Neural cell (in vitro differentiated cells): ENCODE measurements at regions not wholly inside any gene's neighbourhood (a gene's known extent, or its start where the extent isn't known, plus 50 kb on each side); places are given as distances from the start of the nearest gene placed in this dataset.

Experiments
- EP300 ChIP-seq: fragments of 450-650 bp; conservative IDR thresholded peaks from 2 replicates; pipeline ENCODE4 v1.6.1; 2014; ENCODE audit warnings: antibody characterized with exemption, mild to moderate bottlenecking, moderate library complexity; ENCODE audit not compliant: poor library complexity, severe bottlenecking
- EZH2 ChIP-seq: fragments of 200-600, 300-800 bp; shearing (Covaris generic), sonication (generic); IDR thresholded peaks from 2 replicates; pipeline ENCODE4 v1.6.1; 2014; ENCODE audit warnings: antibody characterized with exemption, low read length, borderline replicate concordance, mild to moderate bottlenecking; ENCODE audit not compliant: insufficient read depth, poor library complexity, severe bottlenecking
- MXI1 ChIP-seq: fragments of 450-650 bp; conservative IDR thresholded peaks from 2 replicates; pipeline ENCODE4 v1.6.1; 2014; ENCODE audit warnings: antibody characterized with exemption, mild to moderate bottlenecking; ENCODE audit not compliant: poor library complexity, severe bottlenecking
- POLR2AphosphoS5 ChIP-seq: IDR thresholded peaks from 2 replicates; pipeline ENCODE4 v1.6.1; 2012
- RAD21 ChIP-seq: fragments of 450-650 bp; conservative IDR thresholded peaks from 2 replicates; pipeline ENCODE4 v1.6.1; 2014; ENCODE audit warnings: antibody characterized with exemption, mild to moderate bottlenecking, moderate library complexity
- SMC3 ChIP-seq: fragments of 450-650 bp; conservative IDR thresholded peaks from 2 replicates; pipeline ENCODE4 v1.6.1; 2014; ENCODE audit warnings: antibody characterized with exemption, mild to moderate bottlenecking, moderate library complexity; ENCODE audit not compliant: poor library complexity
- TAF1 ChIP-seq: IDR thresholded peaks from 2 replicates; pipeline ENCODE4 v1.6.1; 2012; ENCODE audit warnings: low read depth
- TF ChIP-seq, protein P1 (sequence below): fragments of 450-650 bp; IDR thresholded peaks from 2 replicates; pipeline ENCODE4 v1.5.1; 2014; ENCODE audit warnings: antibody characterized with exemption, mild to moderate bottlenecking, moderate library complexity; ENCODE audit not compliant: poor library complexity, severe bottlenecking
- TF ChIP-seq, protein P2 (sequence below): IDR thresholded peaks from 2 replicates; pipeline ENCODE4 v1.6.1; 2012; ENCODE audit warnings: borderline replicate concordance

DNA sequence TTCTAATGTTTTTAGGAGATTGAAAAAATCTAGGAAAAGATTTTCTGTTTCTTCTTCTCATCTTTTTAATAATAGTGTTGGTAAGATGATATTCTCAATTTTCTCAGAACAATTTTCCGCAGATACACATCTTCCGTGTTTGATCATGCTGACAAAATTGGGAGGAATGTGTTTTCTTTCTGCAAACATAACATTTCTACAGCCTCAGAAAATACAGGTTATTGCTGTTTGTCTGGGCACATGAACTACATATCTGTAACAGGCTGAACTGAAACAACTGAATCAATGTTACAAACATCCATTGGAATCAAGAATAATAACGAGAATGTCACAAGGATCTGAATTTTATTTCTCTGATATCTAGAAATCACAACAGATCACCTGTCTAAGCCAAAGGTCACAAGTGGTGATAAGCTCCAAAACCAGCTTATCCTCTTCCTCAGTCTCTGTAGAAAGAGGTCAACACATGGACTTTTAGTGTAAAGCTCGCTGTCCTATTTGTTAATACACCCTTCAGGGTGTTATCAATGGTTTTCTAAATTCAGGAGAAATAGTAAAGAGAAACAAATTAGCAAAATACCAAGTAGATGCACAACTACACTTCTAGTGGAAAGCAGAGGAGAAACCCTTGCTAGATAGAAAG lies 197.3 kb upstream of the MARCKS start:
- TF ChIP-seq TAF1 = no peak
- TF ChIP-seq EP300 = no peak
- TF ChIP-seq, protein P1, sequence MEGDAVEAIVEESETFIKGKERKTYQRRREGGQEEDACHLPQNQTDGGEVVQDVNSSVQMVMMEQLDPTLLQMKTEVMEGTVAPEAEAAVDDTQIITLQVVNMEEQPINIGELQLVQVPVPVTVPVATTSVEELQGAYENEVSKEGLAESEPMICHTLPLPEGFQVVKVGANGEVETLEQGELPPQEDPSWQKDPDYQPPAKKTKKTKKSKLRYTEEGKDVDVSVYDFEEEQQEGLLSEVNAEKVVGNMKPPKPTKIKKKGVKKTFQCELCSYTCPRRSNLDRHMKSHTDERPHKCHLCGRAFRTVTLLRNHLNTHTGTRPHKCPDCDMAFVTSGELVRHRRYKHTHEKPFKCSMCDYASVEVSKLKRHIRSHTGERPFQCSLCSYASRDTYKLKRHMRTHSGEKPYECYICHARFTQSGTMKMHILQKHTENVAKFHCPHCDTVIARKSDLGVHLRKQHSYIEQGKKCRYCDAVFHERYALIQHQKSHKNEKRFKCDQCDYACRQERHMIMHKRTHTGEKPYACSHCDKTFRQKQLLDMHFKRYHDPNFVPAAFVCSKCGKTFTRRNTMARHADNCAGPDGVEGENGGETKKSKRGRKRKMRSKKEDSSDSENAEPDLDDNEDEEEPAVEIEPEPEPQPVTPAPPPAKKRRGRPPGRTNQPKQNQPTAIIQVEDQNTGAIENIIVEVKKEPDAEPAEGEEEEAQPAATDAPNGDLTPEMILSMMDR = no peak
- TF ChIP-seq RAD21 = no peak
- TF ChIP-seq EZH2 = no peak
- no peak for TF ChIP-seq POLR2AphosphoS5
- TF ChIP-seq, protein P2, sequence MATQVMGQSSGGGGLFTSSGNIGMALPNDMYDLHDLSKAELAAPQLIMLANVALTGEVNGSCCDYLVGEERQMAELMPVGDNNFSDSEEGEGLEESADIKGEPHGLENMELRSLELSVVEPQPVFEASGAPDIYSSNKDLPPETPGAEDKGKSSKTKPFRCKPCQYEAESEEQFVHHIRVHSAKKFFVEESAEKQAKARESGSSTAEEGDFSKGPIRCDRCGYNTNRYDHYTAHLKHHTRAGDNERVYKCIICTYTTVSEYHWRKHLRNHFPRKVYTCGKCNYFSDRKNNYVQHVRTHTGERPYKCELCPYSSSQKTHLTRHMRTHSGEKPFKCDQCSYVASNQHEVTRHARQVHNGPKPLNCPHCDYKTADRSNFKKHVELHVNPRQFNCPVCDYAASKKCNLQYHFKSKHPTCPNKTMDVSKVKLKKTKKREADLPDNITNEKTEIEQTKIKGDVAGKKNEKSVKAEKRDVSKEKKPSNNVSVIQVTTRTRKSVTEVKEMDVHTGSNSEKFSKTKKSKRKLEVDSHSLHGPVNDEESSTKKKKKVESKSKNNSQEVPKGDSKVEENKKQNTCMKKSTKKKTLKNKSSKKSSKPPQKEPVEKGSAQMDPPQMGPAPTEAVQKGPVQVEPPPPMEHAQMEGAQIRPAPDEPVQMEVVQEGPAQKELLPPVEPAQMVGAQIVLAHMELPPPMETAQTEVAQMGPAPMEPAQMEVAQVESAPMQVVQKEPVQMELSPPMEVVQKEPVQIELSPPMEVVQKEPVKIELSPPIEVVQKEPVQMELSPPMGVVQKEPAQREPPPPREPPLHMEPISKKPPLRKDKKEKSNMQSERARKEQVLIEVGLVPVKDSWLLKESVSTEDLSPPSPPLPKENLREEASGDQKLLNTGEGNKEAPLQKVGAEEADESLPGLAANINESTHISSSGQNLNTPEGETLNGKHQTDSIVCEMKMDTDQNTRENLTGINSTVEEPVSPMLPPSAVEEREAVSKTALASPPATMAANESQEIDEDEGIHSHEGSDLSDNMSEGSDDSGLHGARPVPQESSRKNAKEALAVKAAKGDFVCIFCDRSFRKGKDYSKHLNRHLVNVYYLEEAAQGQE = no peak
- TF ChIP-seq SMC3 = no peak
- no peak for TF ChIP-seq MXI1
